Pons (tissue), 1 donor: ENCODE measurements at regions not wholly inside any gene's neighbourhood (a gene's known extent, or its start where the extent isn't known, plus 50 kb on each side); places are given as distances from the start of the nearest gene placed in this dataset.

Experiments used
- DNase-seq: peaks from one replicate; pipeline ENCODE4 v3.0.0-alpha.2; 2016; ENCODE audit warnings: low spot score

GRCh38 chr12:94031763-94032162 lies 116.6 kb upstream of the PLXNC1 start:
- DNase-seq = no peak

DNA sequence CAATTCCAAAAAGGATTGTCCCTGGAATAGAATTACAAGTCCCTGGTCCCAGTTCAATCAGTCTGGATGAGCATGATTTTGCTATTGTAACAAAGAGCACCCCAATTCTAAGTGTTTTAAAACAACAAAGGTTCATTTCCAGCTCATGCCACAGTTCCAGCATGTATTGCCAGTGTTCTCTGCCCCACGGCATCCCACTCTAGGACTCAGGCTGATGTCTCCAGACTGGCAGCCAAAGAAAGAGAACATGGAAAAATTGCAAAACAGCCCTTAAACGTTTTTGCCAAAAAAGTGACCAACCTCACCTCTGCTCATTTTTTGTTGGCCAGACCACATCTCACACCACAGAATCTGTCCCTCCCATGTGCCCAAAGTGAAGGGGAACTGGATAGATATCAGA lies 116.0 kb upstream of the PLXNC1 start:
- no peak for DNase-seq

GRCh38 chr12:94033101-94033500 lies 115.3 kb upstream of the PLXNC1 start:
- DNase-seq = no peak

DNA sequence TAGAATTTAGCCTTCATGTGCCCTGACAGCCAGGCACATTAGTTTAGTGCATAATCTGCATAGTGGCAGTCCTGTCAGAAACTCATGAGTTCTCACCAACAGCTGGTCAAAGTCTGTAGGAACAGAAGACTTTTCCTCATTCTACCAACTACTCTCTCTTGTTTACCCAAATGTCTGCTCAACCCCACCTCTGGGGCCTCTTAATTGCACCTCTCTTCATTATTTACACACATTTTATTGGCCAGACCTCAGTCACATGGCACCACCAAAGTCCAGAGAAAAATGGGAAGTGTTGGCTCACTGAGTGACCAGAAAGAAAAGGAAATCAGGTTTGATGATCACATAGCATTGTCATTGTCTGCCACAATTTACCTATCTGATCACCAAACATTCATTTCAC lies 114.6 kb upstream of the PLXNC1 start:
- DNase-seq = no peak

DNA sequence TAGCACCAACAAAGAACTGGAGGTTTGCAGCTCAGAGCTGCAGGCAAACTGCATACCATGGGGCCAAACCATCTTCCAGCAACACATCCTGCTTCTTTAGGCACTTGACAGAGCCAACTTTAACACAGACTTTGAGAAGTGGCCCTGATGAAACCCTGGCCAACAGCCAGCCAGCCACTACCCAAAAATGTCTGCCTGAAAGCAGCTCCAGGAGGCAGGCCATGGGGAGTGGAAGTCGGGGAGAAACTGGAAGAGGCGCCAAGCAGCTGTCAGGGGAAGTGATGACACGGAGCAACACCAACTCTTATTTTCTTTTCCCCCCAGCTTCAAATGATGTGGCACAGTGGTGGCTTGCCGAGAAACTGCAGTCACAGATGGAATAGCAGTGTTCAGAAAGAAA lies 110.9 kb upstream of the PLXNC1 start:
- DNase-seq = no peak

DNA sequence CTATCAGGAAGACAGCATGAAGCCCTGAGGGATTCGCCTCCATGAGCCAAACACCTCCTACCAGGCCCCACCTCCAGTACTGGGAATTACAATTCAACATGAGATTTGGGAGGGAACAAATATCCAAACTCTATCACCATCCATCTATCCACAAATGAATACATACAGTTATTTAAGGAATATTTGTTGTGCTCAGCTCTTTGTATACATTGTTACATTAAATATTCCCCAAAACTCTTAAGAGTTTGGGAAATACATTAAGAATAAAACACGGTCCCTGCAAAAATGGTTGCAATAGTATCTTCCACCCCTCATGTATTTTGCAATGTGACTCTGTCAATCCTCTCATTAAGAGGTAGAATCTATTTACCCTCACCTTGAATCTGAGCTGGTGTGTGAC lies 109.8 kb upstream of the PLXNC1 start:
- DNase-seq = no peak

GRCh38 chr12:94039199-94039840 lies 109.1 kb upstream of the PLXNC1 start:
- no peak for DNase-seq

DNA sequence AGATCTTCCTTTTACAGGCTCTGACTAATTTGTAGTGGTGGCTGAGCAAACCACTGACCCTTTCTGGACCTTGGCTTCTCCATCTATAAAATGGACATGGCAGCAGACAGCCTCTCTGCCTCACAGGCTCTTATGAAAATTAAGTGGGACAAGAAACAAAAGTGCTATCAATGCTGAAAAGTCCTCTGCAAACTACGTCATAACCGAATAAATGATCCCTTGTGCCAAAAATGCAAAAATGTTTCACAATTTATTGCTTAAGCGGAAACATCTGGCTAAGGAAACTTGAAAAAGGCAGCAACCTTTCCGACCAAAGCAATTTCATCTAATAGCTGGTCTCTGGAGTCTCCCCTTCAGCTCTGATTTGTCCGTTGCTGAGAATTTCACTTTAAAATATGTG lies 108.5 kb upstream of the PLXNC1 start:
- DNase-seq = no peak

GRCh38 chr12:94041850-94042249 lies 106.5 kb upstream of the PLXNC1 start:
- no peak for DNase-seq

DNA sequence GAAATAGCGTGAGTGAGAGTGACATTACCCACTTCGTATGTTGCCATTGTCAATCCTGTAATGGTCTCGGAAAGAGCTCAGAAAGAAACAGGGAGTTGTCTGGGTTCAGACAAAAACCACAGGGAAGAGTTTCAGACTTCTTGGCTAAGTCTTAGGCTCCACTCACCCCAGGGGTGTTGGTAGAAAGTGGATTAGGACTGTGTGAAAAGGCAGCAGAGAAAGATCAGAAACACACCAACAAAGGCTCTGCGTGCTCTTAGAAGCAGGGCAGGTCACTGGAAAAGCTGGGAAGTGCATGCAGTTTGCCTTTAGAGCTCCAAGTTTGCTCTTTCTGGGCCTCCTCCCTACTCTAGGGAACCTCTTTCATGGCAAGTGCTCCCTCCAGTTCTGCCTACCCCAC lies 106.1 kb upstream of the PLXNC1 start:
- no peak for DNase-seq

DNA sequence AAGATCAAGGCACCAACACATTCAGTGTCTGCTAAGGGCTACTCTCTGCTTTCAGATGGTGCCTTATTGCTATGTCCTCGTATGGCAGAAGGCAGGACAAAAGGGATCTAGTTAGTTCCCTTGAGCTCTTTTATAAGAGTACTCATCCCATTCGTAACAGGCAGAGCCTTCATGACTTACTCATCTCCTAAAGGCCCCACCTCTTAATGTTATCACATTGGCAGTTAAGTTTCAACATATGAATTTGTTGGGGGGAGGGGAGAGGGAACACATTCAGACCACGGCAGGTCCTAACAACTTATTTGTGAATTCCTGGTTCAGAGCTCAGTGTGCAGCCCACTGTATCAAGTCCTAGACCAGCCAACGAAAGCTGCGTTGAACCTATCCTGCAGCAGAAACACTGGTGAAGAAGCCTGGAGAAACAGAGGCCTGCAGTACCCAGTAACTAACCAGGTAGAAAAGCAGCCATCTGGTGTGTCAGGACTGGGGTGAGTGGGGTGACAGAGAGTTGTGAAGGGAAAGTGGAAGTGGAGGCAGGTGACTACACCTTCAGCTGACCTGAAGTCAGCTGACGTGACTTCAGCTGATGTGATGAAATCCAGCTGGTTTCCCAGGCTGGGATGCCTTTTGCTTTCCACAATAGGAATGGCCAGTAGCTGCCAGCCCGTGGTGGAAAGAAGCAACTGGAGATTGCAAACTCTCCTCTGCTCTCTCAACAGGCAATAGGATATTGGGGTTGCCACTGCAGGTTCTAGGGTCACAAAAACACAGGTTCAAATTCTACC lies 101.6 kb upstream of the PLXNC1 start:
- DNase-seq = no peak

DNA sequence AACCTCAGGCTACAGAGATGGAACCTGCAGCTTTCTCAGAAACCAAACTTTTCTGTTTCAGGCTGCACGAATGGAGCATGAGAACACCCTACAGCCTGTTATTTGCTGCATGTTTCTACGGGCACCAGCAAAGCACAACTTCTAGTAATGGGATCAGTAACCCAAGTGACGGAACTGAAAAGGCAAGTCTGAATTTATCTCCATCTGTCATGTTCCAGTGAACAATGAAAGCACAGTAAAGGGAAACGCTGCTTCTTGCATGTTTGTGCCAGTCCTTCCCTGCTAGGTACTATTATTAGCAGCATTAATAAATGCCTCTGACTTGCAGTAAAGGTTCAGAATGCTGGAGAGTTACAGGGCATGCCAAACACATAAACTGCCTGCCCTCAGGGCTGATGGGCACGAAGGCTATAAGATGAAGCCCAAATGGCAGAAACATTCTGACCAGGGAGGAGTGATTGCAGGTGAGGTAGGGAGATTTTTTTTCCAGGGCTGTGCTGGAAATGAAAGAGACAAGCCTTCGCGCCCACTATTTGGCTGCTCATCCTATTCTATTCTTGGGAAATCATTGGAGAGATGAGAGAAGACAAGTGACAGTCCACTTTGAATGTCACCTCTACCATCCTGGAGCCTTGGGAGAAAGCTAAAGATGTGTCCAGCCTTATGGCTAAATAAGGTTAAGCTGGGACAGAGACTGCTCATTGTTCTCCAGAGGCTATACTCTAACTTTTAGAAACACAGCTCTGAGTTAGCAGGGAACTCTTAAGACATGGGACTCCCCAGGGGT lies 100.4 kb upstream of the PLXNC1 start:
- no peak for DNase-seq

DNA sequence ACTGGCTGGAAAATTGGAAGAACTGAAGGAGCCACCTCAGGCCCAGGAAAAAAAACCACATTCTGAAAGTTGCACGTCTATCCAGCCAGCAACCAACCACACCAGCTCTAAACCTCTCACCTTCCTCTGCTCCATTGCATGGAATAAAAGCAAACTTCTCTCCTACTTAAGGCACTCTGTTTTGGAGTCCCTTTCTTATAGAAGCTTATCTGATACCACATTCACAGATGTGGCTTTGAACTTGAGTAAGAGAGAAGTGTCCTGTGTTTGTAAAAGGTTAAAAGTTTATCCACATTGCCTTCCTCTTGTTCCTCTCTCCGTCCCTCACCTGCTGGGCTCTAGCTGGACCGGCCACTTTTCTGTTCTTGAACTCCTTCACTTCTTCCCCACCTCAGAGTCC lies 99.6 kb upstream of the PLXNC1 start:
- no peak for DNase-seq

DNA sequence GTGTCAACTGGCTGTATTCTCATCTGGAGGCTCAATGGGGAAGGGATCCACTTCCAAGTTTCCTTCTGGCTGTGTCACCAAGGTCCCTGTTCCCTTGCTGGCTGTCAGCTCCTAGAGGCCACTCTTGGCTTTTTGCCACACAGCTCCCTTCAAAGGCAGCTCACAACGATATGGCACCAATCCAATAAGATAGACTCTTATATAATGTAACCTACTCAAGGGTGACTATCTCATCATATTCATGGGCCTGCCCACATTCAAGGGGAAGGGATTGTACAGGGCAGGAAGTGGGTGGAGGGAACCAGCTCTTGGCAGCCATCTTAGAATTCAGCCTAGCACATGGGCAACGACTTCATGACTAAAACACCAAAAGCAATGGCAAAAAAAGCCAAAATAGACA lies 98.7 kb upstream of the PLXNC1 start:
- DNase-seq = no peak

GRCh38 chr12:94053676-94054075 lies 94.7 kb upstream of the PLXNC1 start:
- no peak for DNase-seq

- no peak for DNase-seq
Observed at GRCh38 chr12:94055528-94055927, 92.8 kb upstream of the PLXNC1 start.

DNA sequence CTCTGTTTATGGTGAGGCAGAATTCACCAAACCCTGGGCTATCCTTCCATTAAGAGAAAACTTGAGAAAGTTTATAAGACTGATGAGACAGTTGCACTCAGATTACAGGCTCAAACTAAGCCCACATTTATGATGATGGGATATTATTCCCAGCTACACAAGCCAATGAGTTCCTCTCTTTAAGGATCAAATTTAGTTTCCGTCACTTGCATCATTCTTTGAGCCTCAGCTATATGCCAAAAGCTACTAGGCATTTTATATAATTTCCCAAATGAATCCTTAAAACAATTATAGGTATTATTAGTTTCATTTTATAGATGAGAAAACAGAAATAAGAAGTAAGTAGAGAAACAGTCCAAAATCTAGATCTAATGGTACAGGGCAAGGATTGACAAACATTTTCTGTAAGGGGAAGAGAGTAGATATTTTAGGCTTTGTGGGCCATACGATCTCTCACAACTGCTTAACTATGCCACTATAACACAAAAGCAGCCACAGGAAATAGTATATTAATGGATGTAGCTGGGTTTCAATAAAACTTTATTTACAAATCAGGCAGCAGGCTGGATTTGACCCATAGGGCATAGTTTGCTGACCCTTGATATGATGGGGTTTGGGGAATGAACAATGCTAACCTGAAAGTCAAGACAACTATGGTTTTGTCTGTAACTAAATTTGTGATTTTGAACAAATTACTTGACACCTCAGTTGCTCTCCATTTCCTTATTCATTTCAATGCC lies 91.8 kb upstream of the PLXNC1 start:
- no peak for DNase-seq

GRCh38 chr12:94057262-94058151 lies 90.9 kb upstream of the PLXNC1 start:
- no peak for DNase-seq

GRCh38 chr12:94059394-94060368 lies 88.7 kb upstream of the PLXNC1 start:
- no peak for DNase-seq

DNA sequence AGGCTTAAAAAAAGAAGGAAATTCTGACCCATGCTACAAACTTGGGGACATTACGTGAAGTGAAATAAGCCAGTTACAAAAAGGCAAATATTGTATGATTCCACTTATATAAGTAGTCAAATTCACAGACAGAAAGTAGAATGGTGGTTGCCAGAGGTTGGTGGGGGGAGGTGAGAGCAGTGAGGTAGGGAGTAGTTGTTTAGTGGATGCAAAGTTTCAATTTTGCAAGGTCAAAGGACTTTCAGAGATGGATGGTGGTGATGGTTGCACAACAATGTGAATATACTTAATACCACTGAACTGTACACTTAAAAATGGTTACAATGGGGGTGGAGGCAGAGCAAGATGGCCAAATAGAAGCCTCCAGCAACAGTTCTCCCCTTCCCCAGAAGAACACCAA lies 86.2 kb upstream of the PLXNC1 start:
- no peak for DNase-seq
